Rectal smooth muscle tissue (tissue), 1 donor: ENCODE measurements at regions not wholly inside any gene's neighbourhood (a gene's known extent, or its start where the extent isn't known, plus 50 kb on each side); places are given as distances from the start of the nearest gene placed in this dataset.
"Not testable (repeated sequence)": the region's sequence is repeated elsewhere in the genome, so short reads cannot be mapped to it uniquely, and the experiment has no call there.

Experiments
- H3K27ac ChIP-seq: one replicate; pipeline ENCODE4 v1.7.0; 2013; ENCODE audit warnings: low read depth, low read length, inconsistent platforms
- H3K27me3 ChIP-seq: one replicate; pipeline ENCODE4 v1.7.0; 2013; ENCODE audit warnings: low read length; ENCODE audit not compliant: control insufficient read depth, insufficient read depth
- H3K36me3 ChIP-seq: one replicate; pipeline ENCODE4 v1.7.0; 2013; ENCODE audit warnings: low read length; ENCODE audit not compliant: control insufficient read depth, insufficient read depth
- H3K4me1 ChIP-seq: one replicate; pipeline ENCODE4 v1.7.0; 2013; ENCODE audit warnings: low read length; ENCODE audit not compliant: control insufficient read depth, insufficient read depth
- H3K4me3 ChIP-seq: one replicate; pipeline ENCODE4 v1.7.0; 2013; ENCODE audit warnings: low read length
- H3K9ac ChIP-seq: one replicate; pipeline ENCODE4 v1.7.0; 2013; ENCODE audit warnings: low read length

DNA sequence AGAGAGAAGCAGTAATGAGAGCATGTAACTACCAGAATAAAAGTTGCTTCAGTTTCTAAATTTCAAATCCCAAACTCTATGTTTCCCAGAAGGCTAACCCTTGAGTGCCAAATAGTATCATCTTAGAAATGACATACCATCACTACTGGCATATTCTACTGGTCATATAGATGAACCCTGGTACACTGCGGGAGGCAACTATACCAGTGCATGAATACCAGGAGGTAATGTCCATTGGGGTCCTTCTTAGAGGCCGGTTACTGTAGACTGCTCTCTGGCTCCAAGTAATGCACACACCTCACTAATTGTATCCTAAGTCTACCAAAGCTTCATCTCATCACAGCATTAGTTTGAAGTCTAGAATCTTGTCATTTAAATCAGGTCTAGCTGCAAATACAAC, 108.6 kb upstream of the MSMB start:
- H3K27me3 ChIP-seq, H3K27ac ChIP-seq, H3K36me3 ChIP-seq: not testable (repeated sequence)

DNA sequence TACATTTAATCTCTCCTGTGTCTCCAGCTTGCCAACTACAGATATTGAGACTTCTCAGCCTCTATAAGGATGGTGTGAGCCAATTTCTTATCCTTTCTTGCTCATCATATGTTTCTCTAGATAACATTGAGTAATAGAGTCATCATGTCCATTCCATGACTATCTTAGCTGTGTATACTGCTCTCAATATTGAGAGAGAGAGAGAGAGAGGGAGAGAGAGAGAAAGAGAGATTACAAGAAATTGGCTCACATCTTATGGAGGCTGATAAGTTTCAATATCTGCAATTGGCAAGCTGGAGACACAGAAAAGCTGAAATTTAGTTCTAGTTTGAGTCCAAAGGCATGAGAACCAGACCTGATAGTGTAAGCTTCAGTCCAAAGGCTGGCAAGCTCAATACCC, 110.8 kb upstream of the MSMB start:
- H3K4me1 ChIP-seq, H3K27me3 ChIP-seq, H3K9ac ChIP-seq: not testable (repeated sequence)

More for the DNA sequence above, 108.6 kb upstream of the MSMB start:
- not testable (repeated sequence) for H3K9ac ChIP-seq, H3K4me1 ChIP-seq, H3K4me3 ChIP-seq

DNA sequence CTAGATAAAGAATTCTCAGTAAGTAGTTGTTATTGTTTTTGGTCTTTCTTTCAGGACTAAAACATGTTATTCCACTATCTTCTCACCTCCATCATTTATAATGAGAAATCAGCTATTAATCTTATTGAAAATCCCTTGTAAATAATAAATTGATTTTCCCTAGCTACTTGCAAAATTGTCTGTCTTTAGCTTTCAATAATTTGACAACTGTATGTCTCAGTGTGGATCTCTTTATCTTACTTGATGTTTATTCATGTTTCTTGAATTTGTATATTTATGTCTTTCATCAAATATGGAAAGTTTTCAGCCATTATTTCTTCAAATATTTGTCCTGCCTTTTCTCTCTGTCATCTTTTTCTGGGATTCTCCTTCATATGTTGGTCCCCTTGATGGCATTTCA, 117.1 kb upstream of the ANTXRL start:
- Histone ChIP-seq H3K9ac (no peak overlapping the region), H3K27ac (no peak overlapping the region), H3K4me3 (no peak overlapping the region), H3K4me1 (no peaks in the 10 kb centered on the region), H3K27me3 (no peaks in the 10 kb centered on the region), H3K36me3 (no peaks in the 10 kb centered on the region)

More for the DNA sequence above, 110.8 kb upstream of the MSMB start:
- H3K27ac ChIP-seq, H3K4me3 ChIP-seq, H3K36me3 ChIP-seq: not testable (repeated sequence)

DNA sequence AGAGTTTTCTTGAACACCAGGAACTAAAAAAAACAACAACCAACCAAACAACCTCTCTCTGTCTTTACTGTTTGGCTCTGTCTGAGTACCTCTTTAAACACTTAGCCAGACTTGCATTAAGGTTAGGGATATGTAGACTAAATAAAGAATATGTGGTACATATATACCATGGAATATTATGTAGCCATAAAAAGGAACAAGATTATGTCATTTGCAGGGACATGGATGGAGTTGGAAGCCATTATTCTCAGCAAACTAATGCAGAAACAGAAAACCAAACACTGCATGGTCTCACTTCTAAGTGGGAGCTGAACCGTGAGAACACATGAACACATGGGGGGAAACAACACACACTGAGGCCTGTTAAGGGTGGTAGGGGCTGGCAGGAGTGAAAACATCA, 116.0 kb upstream of the ANTXRL start:
- H3K4me1 ChIP-seq: no peaks in the 10 kb centered on the region
- H3K36me3 ChIP-seq: no peaks in the 10 kb centered on the region
- no peak overlapping the region for H3K4me3 ChIP-seq
- H3K27ac ChIP-seq: no peak overlapping the region
- no peaks in the 10 kb centered on the region for H3K27me3 ChIP-seq
- no peak overlapping the region for H3K9ac ChIP-seq

DNA sequence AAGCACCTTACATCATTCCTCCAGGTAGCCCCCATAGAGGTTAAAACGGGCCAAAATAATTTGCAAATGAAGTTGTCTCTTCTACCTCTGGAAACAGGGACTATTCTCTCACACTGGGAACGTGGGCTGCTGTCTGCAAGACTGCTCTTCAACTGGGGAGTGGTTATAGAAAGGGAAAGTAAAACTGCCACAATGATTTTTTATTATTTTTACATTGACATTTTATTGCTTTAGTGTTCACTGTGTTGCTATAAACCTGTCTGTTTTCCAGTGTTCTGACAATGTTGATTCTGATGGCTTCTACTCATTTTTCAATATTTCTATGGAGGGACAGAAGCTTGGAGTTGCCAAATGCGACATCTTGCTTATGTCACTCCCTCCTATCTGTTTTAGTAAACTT, 115.1 kb upstream of the ANTXRL start:
- Histone ChIP-seq H3K36me3 (no peaks in the 10 kb centered on the region), H3K9ac (no peak overlapping the region), H3K27me3 (no peaks in the 10 kb centered on the region), H3K4me3 (no peak overlapping the region), H3K27ac (no peak overlapping the region), H3K4me1 (no peaks in the 10 kb centered on the region)

DNA sequence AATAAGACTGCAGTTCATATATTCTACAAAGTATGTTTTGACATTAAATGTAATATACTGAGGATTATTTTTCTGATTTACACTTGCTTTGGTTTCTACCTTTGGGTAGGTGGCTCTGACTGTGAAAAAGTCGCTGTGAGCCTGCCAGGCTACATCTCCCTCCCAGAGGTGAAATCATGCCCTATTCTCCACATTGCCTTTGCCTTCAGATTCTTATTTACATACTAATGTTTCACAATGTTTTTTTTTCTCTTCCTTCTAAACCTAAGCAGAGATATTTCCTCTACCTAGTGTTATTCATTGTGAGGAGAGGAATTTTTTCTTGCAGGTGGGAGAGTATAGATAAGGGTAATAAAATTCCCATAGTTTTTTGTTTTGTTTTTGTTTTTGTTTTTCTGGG, 111.5 kb upstream of the ANTXRL start:
- no peak overlapping the region for H3K9ac ChIP-seq
- no peaks in the 10 kb centered on the region for H3K36me3 ChIP-seq
- no peak overlapping the region for H3K27ac ChIP-seq
- H3K27me3 ChIP-seq: no peaks in the 10 kb centered on the region
- H3K4me3 ChIP-seq: no peak overlapping the region
- H3K4me1 ChIP-seq: no peaks in the 10 kb centered on the region

DNA sequence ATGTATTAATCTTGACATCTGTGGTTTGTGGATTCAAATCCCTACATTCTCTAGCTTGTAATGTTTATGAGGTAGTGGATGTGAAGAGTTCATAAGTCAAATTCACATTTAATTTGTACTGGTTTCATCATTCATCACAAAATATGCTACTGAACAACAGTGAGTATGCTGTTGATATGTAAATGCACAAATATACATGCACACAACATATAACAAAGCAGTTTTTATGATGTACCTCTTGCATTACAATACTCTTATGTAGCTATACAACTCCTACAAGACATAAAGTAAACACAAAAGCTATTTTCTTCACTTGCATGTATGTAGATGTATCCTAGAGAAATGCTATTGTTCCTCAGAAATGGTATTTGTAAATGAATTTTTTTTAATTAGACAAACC, 111.0 kb upstream of the ANTXRL start:
- Histone ChIP-seq H3K9ac (no peak overlapping the region), H3K4me3 (no peak overlapping the region), H3K36me3 (no peaks in the 10 kb centered on the region), H3K27ac (no peak overlapping the region), H3K27me3 (no peaks in the 10 kb centered on the region), H3K4me1 (no peaks in the 10 kb centered on the region)

DNA sequence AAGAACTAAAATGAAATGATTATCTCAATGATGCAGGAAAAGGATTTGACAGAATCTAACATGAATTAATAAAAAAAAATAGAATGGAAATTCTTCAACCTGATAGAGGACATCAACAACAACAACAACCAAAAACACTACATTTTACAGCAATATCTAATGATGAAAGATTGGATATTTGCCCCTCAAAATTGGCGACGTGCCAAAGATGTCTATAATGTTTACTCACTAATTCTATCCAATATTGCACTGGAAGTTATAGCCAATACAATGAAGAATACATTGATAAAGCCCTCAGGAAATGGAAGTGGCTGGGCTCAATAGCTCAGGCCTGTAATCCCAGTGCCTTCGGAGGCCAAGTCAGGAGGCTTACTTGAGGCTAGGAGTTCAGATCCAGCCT, 99.4 kb upstream of the ANTXRL start:
- H3K27me3 ChIP-seq, H3K9ac ChIP-seq, H3K4me1 ChIP-seq, H3K36me3 ChIP-seq, H3K4me3 ChIP-seq, H3K27ac ChIP-seq: not testable (repeated sequence)

DNA sequence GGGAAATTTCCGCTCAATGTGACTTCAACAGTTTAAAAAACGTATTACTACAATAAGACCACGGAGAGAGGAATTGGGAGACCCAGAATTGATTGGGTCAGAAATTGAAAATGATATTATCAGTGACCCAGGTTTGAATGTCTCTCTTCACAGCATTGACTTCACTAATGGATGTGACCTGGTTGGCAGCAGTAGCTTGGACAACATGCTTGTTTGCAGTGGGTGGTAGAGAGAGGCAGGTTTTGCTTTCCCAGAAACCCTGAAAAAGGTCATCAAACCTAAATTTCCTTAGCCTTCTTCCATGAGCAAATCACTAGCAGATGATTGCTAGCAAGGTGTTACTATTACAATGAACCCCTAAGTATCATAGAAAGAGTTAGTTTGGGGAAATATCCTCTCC, 89.7 kb upstream of the ANTXRL start:
- H3K27ac ChIP-seq: no peak overlapping the region
- H3K27me3 ChIP-seq: no peaks in the 10 kb centered on the region
- H3K9ac ChIP-seq: no peak overlapping the region
- H3K4me3 ChIP-seq: no peak overlapping the region
- H3K4me1 ChIP-seq: no peaks in the 10 kb centered on the region
- H3K36me3 ChIP-seq: no peaks in the 10 kb centered on the region

DNA sequence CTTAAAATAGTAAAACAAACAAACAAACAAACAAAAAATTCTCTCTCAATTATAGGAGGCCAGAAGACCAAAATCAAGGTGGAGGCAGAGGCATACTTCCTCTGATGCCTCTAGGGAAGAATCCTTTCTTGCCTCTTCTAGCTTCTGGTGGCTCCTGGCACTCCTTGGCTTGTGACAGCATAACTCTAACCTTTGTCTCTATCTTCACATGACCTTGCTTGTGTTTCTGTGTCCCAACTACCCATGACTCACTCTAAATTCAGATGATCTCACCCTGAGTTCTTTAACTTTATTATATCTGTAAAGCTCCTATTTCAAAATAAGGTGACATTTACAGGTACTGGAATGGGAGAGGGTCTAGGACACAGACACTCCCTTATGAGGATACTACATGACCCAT, 88.3 kb upstream of the ANTXRL start:
- Histone ChIP-seq H3K36me3 (no peaks in the 10 kb centered on the region), H3K27me3 (no peaks in the 10 kb centered on the region), H3K9ac (no peak overlapping the region), H3K27ac (no peak overlapping the region), H3K4me3 (no peak overlapping the region), H3K4me1 (no peaks in the 10 kb centered on the region)

DNA sequence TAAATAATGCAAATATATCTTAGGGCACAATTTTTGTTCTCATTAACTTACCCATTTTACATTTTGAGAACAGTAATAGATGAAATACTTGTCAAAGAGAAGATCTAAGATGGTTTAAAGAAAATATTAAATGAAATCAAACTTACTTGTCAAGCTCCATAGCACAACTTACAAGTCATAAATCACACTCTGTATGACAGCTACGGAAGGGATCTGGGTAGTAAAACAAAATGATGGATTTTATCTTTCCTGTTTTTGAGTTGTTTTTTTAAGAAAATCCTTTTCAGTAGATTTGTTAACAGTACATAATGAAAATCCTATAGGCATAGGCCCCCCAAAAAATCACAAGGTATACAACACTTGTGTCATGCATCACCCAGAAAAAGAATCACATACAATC, 84.4 kb upstream of the ANTXRL start:
- not testable (repeated sequence) for H3K4me3 ChIP-seq, H3K9ac ChIP-seq, H3K27me3 ChIP-seq, H3K36me3 ChIP-seq, H3K4me1 ChIP-seq, H3K27ac ChIP-seq

DNA sequence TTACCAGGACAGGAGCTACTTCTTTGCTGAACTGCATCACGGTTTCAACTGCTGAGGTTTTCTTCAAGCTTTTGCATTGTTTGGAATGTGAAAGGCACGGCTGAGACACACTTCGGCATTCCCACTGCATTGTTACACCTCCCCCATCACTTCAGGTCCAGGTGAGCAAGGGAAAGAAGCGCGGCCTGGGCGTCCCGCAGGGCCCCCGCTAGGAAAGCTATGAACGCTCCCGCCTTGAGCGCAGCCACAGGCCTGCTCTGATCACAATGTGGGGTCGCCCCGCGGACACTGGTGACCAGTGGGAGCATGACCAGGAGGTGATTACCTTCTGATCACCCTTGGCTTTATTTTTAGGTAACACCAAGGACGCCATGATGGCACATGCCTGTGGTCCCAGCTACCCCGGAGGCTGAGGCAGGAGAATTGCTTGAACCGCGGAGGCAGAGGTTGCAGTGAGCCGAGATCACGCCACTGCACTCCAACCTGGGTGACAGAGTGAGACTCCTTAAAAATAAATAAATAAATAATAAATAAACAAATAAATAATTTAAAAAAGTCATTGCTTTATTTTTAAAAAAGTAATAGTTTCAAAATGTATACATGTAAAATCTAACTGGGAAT, 82.2 kb upstream of the ANTXRL start:
- H3K9ac ChIP-seq, H3K27ac ChIP-seq, H3K4me3 ChIP-seq, H3K4me1 ChIP-seq, H3K36me3 ChIP-seq, H3K27me3 ChIP-seq: not testable (repeated sequence)

DNA sequence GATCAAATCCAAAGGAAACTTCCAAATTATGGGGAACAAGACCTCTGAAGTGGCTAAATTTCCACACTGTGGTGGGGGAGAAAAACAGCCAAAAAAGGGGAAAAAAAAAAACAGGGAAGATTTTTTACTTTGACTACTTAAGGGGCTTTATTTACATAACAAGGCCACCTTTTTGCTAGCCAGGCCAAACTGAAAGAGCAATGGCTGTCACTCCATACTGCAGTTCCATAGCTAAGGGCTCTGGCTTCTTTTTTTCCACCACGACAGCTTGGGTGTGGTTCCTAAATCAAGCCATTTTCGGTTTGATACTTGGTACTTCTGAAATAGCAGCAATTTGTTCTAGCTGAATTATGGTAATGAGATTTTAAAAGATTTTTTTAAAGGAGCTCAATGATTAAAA, 76.4 kb upstream of the ANTXRL start:
- H3K4me1 ChIP-seq, H3K27me3 ChIP-seq, H3K27ac ChIP-seq, H3K4me3 ChIP-seq, H3K9ac ChIP-seq, H3K36me3 ChIP-seq: not testable (repeated sequence)
